MCF 10A (cell line): ENCODE measurements at regions not wholly inside any gene's neighbourhood (a gene's known extent, or its start where the extent isn't known, plus 50 kb on each side); places are given as distances from the start of the nearest gene placed in this dataset.

ENCODE experiments used
- BruUV-seq: library from RNA; stranded (reverse); fragments of 400-500 nt; replicated peaks from 2 replicates; lab custom pipeline; 2021; lab: Mats Ljungman, UMichigan
- CTCF ChIA-PET: fragments of 300-600 bp; sonication (Branson Sonifier 250); formaldehyde crosslinking; extraction: SDS; loops from one replicate; lab custom pipeline; 2021; ENCODE audit warnings: antibody characterized with exemption, inconsistent platforms; lab: Yijun Ruan, JAX
- POLR2A ChIA-PET: fragments of 300-600, 350-650 bp; sonication (Branson Sonifier 250); formaldehyde crosslinking; extraction: SDS; loops from one replicate; lab custom pipeline; 2020; ENCODE audit warnings: antibody characterized with exemption, inconsistent platforms; lab: Yijun Ruan, JAX
- DNase-seq: peaks from one replicate; pipeline ENCODE4 v3.0.0-alpha.2; 2018; ENCODE audit not compliant: unreplicated experiment
- H3K27ac Mint-ChIP-seq: one replicate; pipeline ENCODE4 v1.8.0; 2022; ENCODE audit warnings: mild to moderate bottlenecking, low read depth, mixed read lengths; ENCODE audit not compliant: unreplicated experiment
- H3K27me3 Mint-ChIP-seq: one replicate; pipeline ENCODE4 v1.8.0; 2022; ENCODE audit warnings: mixed read lengths; ENCODE audit not compliant: insufficient read depth, unreplicated experiment
- H3K36me3 Mint-ChIP-seq: one replicate; pipeline ENCODE4 v1.8.0; 2022; ENCODE audit warnings: mild to moderate bottlenecking, moderate library complexity, mixed read lengths; ENCODE audit not compliant: insufficient read depth, unreplicated experiment
- H3K4me1 Mint-ChIP-seq: one replicate; pipeline ENCODE4 v1.8.0; 2022; ENCODE audit warnings: mixed read lengths; ENCODE audit not compliant: insufficient read depth, unreplicated experiment
- H3K4me3 Mint-ChIP-seq: one replicate; pipeline ENCODE4 v1.8.0; 2022; ENCODE audit warnings: mild to moderate bottlenecking, moderate library complexity, mixed read lengths; ENCODE audit not compliant: unreplicated experiment
- H3K9me3 Mint-ChIP-seq: one replicate; pipeline ENCODE4 v1.8.0; 2022; ENCODE audit warnings: mixed read lengths; ENCODE audit not compliant: unreplicated experiment
- CTCF ChIP-seq: fragments of 200-600 bp; IDR thresholded peaks from one replicate; pipeline ENCODE4 v1.8.0; 2022; ENCODE audit warnings: antibody characterized with exemption, mild to moderate bottlenecking; ENCODE audit not compliant: unreplicated experiment
- intact Hi-C: fragments of 100-400 bp; cut with micrococcal nuclease; formaldehyde crosslinking; loops from 2 replicates; pipeline ENCODE4 v1.14.1; 2022

GRCh38 chr3:65276551-65276950, 588.8 kb upstream of the ADAMTS9 start:
- Mint-ChIP-seq H3K27ac (no peak overlapping the region), H3K4me3 (no peak overlapping the region), H3K4me1 (no peaks in the 10 kb centered on the region), H3K9me3 (no peaks in the 10 kb centered on the region), H3K36me3 (no peaks in the 10 kb centered on the region), H3K27me3 (peaks cover 26% of the 10 kb centered on the region)
- no peak for TF ChIP-seq CTCF
- intact Hi-C loops, result no loop called here
- CTCF ChIA-PET, result no interaction called here
- no TSS peak for BruUV-seq
- POLR2A ChIA-PET, result no interaction called here
- no peak for DNase-seq

GRCh38 chr3:65268426-65268825, 580.6 kb upstream of the ADAMTS9 start:
- Mint-ChIP-seq H3K36me3 (no peaks in the 10 kb centered on the region), H3K4me1 (no peaks in the 10 kb centered on the region), H3K27me3 (no peaks in the 10 kb centered on the region), H3K27ac (no peak overlapping the region), H3K9me3 (no peaks in the 10 kb centered on the region), H3K4me3 (no peak overlapping the region)
- intact Hi-C loops, result no loop called here
- TF ChIP-seq CTCF, result no peak
- ChIA-PET CTCF (interaction anchor here (0.7 kb wide), 1 partner anchor 483 kb away, joined by 3 read pairs; no protein-coding TSS in a partner anchor), POLR2A (no interaction called here)
- no peak for DNase-seq
- no TSS peak for BruUV-seq

- H3K36me3 Mint-ChIP-seq, result no peaks in the 10 kb centered on the region
- no peak overlapping the region for H3K27ac Mint-ChIP-seq
- H3K9me3 Mint-ChIP-seq, result no peaks in the 10 kb centered on the region
- H3K4me1 Mint-ChIP-seq, result no peaks in the 10 kb centered on the region
- no peak overlapping the region for H3K4me3 Mint-ChIP-seq
- BruUV-seq, result no TSS peak
- ChIA-PET POLR2A (no interaction called here), CTCF (interaction anchor here (0.6 kb wide), 3 partner anchors 466 to 1448 kb away, joined by 4 to 5 read pairs (median 4); no protein-coding TSS in a partner anchor)
- no peaks in the 10 kb centered on the region for H3K27me3 Mint-ChIP-seq
- no peak for DNase-seq
- intact Hi-C loops, result no loop called here
- no peak for TF ChIP-seq CTCF
Observed at GRCh38 chr3:65265942-65266590, 578.3 kb upstream of the ADAMTS9 start.

GRCh38 chr3:65265511-65265910, 577.7 kb upstream of the ADAMTS9 start:
- TF ChIP-seq CTCF, result no peak
- no peaks in the 10 kb centered on the region for H3K36me3 Mint-ChIP-seq
- no peaks in the 10 kb centered on the region for H3K4me1 Mint-ChIP-seq
- H3K27ac Mint-ChIP-seq, result no peak overlapping the region
- ChIA-PET CTCF (no interaction called here), POLR2A (no interaction called here)
- H3K4me3 Mint-ChIP-seq, result no peak overlapping the region
- BruUV-seq, result no TSS peak
- intact Hi-C loops, result no loop called here
- H3K27me3 Mint-ChIP-seq, result no peaks in the 10 kb centered on the region
- H3K9me3 Mint-ChIP-seq, result no peaks in the 10 kb centered on the region
- DNase-seq, result no peak
